Occipital lobe (tissue), 1 donor: ENCODE measurements at regions not wholly inside any gene's neighbourhood (a gene's known extent, or its start where the extent isn't known, plus 50 kb on each side); places are given as distances from the start of the nearest gene placed in this dataset.
"Not testable (repeated sequence)": the region's sequence is repeated elsewhere in the genome, so short reads cannot be mapped to it uniquely, and the experiment has no call there.

ENCODE experiments used
- DNase-seq: peaks from one replicate; lab custom pipeline; 2025; lab: John Stamatoyannopoulos, UW

GRCh38 chr4:100907465-100908454 lies 389.9 kb upstream of the EMCN start:
- DNase-seq: no peak

- no peak for DNase-seq
These were observed 389.2 kb upstream of the EMCN start for GRCh38 chr4:100906973-100907372.

- not testable (repeated sequence) for DNase-seq
These were observed 383.1 kb upstream of the EMCN start for GRCh38 chr4:100900945-100901344.

GRCh38 chr4:100900134-100900533 lies 382.3 kb upstream of the EMCN start:
- no peak for DNase-seq

- no peak for DNase-seq
These were observed 381.0 kb upstream of the EMCN start for GRCh38 chr4:100898844-100899243.

- DNase-seq: no peak
These were observed 377.9 kb upstream of the EMCN start for GRCh38 chr4:100895556-100896197.

GRCh38 chr4:100894339-100894870 lies 376.6 kb upstream of the EMCN start:
- DNase-seq: no peak

- DNase-seq: no peak
These were observed 374.0 kb upstream of the EMCN start for GRCh38 chr4:100891808-100892207.

GRCh38 chr4:100889898-100890297 lies 372.1 kb upstream of the EMCN start:
- no peak for DNase-seq

- DNase-seq: no peak
These were observed 371.6 kb upstream of the EMCN start for GRCh38 chr4:100889401-100889800.

- DNase-seq: no peak
These were observed 364.8 kb upstream of the EMCN start for GRCh38 chr4:100882661-100883060.

- DNase-seq: no peak
These were observed 363.5 kb upstream of the EMCN start for GRCh38 chr4:100881283-100881682.

- DNase-seq: no peak
These were observed 362.2 kb upstream of the EMCN start for GRCh38 chr4:100880011-100880410.

GRCh38 chr4:100879471-100879870 lies 361.6 kb upstream of the EMCN start:
- no peak for DNase-seq

GRCh38 chr4:100876546-100876945 lies 358.7 kb upstream of the EMCN start:
- no peak for DNase-seq

GRCh38 chr4:100875296-100876068 lies 357.7 kb upstream of the EMCN start:
- DNase-seq: no peak

- no peak for DNase-seq
These were observed 355.0 kb upstream of the EMCN start for GRCh38 chr4:100872811-100873210.

- DNase-seq: no peak
These were observed 353.3 kb upstream of the EMCN start for GRCh38 chr4:100870940-100871772.

GRCh38 chr4:100869276-100869675 lies 351.5 kb upstream of the EMCN start:
- DNase-seq: no peak

- DNase-seq: not testable (repeated sequence)
These were observed 350.5 kb upstream of the EMCN start for GRCh38 chr4:100868281-100868680.

GRCh38 chr4:100852326-100852725 lies 334.5 kb upstream of the EMCN start:
- DNase-seq: no peak
